HepG2 (cell line): ENCODE measurements at regions not wholly inside any gene's neighbourhood (a gene's known extent, or its start where the extent isn't known, plus 50 kb on each side); places are given as distances from the start of the nearest gene placed in this dataset.

Experiments used
- ATAC-seq: fragments of 200-7000 bp; cut with Tn5 transposase; 3 replicates; pipeline ENCODE4 v1.9.1; 2020; ENCODE audit warnings: mild to moderate bottlenecking, moderate library complexity
- BruUV-seq: library from RNA; stranded (reverse); fragments of 400-500 nt; replicated peaks from 2 replicates; lab custom pipeline; 2021; lab: Mats Ljungman, UMichigan
- CTCF ChIA-PET: fragments of 300-600 bp; formaldehyde crosslinking; extraction: SDS; loops from one replicate; lab custom pipeline; 2021; ENCODE audit warnings: low total read pairs, inconsistent platforms, low intra/inter-chr PET ratio; lab: Yijun Ruan, JAX
- POLR2A ChIA-PET: fragments of 350-600 bp; sonication (Branson Sonifier 250); formaldehyde crosslinking; loops from one replicate; lab custom pipeline; 2020; ENCODE audit warnings: antibody characterized with exemption, inconsistent platforms; lab: Yijun Ruan, JAX
- DNase-seq: peaks from one replicate; pipeline ENCODE4 v3.0.0-alpha.2; 2015; ENCODE audit warnings: low spot score
- FAIRE-seq: peaks from 3 replicates; lab custom pipeline; 2011; peaks lifted over from hg19 to GRCh38; lab: Jason Lieb, UNC
- H2AFZ ChIP-seq: one replicate; pipeline ENCODE4 v1.6.1; 2011; ENCODE audit warnings: low read length, inconsistent platforms
- H3K27ac ChIP-seq: fragments of 300-600 bp; 3 replicates; pipeline ENCODE4 v1.8.0; 2011; ENCODE audit warnings: mixed run types, mild to moderate bottlenecking, mixed read lengths, low read length, inconsistent platforms; ENCODE audit not compliant: insufficient read depth; ENCODE audit errors: extremely low read length
- H3K27me3 ChIP-seq, 2 experiments: fragments of 200-600 bp in 1 of 2; 2 replicates in 1 of 2; 3 replicates in 1 of 2; pipeline versions ENCODE4 v1.6.0 to v1.8.0; 2011; ENCODE audit warnings: low read length in 2 of 2, mild to moderate bottlenecking in 2 of 2, moderate library complexity in 2 of 2, inconsistent platforms in 1 of 2; ENCODE audit not compliant: insufficient read depth in 2 of 2, control insufficient read depth in 1 of 2
- H3K36me3 ChIP-seq, 2 experiments: fragments of 200-600 bp in 1 of 2; replicated peaks in 1 of 2; 2 replicates in 1 of 2; 3 replicates in 1 of 2; pipeline versions ENCODE4 v1.5.1 to v1.8.0; 2011; ENCODE audit warnings: low read length in 2 of 2, inconsistent platforms in 1 of 2; ENCODE audit not compliant: insufficient read depth in 2 of 2, control insufficient read depth in 1 of 2
- H3K4me1 ChIP-seq: 2 replicates; pipeline ENCODE4 v1.5.1; 2012; ENCODE audit warnings: low read length, inconsistent platforms; ENCODE audit not compliant: insufficient read depth
- H3K4me2 ChIP-seq: 2 replicates; pipeline ENCODE4 v1.6.0; 2011; ENCODE audit warnings: low read depth, low read length, inconsistent platforms
- H3K4me3 ChIP-seq, 3 experiments: fragments of 200-600 bp in 1 of 3; sonication (generic), shearing (Covaris generic) in 1 of 3; replicated peaks in 1 of 3; 2 replicates each; pipeline ENCODE4 v1.5.1; 2011 to 2016; ENCODE audit warnings: low read length in 3 of 3, inconsistent platforms in 2 of 3, low read depth in 2 of 3, mild to moderate bottlenecking in 2 of 3, control low read depth in 1 of 3, mixed read lengths in 1 of 3; ENCODE audit not compliant: insufficient read depth in 1 of 3
- H3K79me2 ChIP-seq: one replicate; pipeline ENCODE4 v1.6.1; 2011; ENCODE audit warnings: low read length, inconsistent platforms; ENCODE audit not compliant: insufficient read depth
- H3K9ac ChIP-seq: 2 replicates; pipeline ENCODE4 v1.6.0; 2011; ENCODE audit warnings: mild to moderate bottlenecking, low read depth, low read length, inconsistent platforms; ENCODE audit not compliant: insufficient read depth
- H3K9me3 ChIP-seq: 2 replicates; pipeline ENCODE4 v1.5.1; 2012; ENCODE audit warnings: mild to moderate bottlenecking, low read length
- H4K20me1 ChIP-seq: 2 replicates; pipeline ENCODE4 v1.6.0; 2011; ENCODE audit warnings: inconsistent platforms, mild to moderate bottlenecking, low read length, moderate library complexity; ENCODE audit not compliant: insufficient read depth
- CREB1 ChIP-seq, 2 experiments: fragments of 450-650 bp in 1 of 2; IDR thresholded peaks; 2 replicates each; pipeline ENCODE4 v1.6.1; 2016 to 2017; ENCODE audit warnings: control low read depth in 1 of 2, mild to moderate bottlenecking in 1 of 2, missing compliant biosample characterization in 1 of 2, missing genetic modification characterization in 1 of 2
- FLYWCH1 ChIP-seq: sonication (generic); formaldehyde crosslinking; IDR thresholded peaks from 2 replicates; pipeline ENCODE4 v1.8.1; 2023; ENCODE audit warnings: mild to moderate bottlenecking, missing genetic modification reagents
- LCORL ChIP-seq, 2 experiments: fragments of 450-650 bp in 1 of 2; sonication (generic) in 1 of 2; formaldehyde crosslinking in 1 of 2; IDR thresholded peaks; 2 replicates each; pipeline versions ENCODE4 v1.5.0 to v1.6.1; 2017 to 2020; ENCODE audit warnings: antibody characterized with exemption in 1 of 2, missing genetic modification reagents in 1 of 2
- NR2F6 ChIP-seq, 2 experiments: IDR thresholded peaks; 2 replicates each; pipeline ENCODE4 v1.6.1; 2016; ENCODE audit warnings: antibody characterized with exemption in 1 of 2, mild to moderate bottlenecking in 1 of 2
- THAP11 ChIP-seq: IDR thresholded peaks from 2 replicates; pipeline ENCODE4 v1.6.1; 2016; ENCODE audit warnings: missing biosample characterization, missing genetic modification reagents
- ZIK1 ChIP-seq: sonication (generic); formaldehyde crosslinking; IDR thresholded peaks from 2 replicates; pipeline ENCODE4 v1.5.0; 2020; ENCODE audit warnings: mild to moderate bottlenecking, low read depth, missing genetic modification reagents, borderline replicate concordance
- ZSCAN30 ChIP-seq: sonication (generic); formaldehyde crosslinking; IDR thresholded peaks from 2 replicates; pipeline ENCODE4 v1.5.0; 2020; ENCODE audit warnings: mild to moderate bottlenecking, missing genetic modification reagents
- WGBS: methylation state at CpG from one replicate; pipeline ENCODE4 v1.1.6; 2017; ENCODE audit warnings: low lambda C conversion rate; 5-methylcytosine and 5-hydroxymethylcytosine counted together
- in situ Hi-C: cut with HindIII; loops from 2 replicates; pipeline ENCODE4 v1.10.0; 2017; ENCODE audit warnings: low pct_unique_long_range_greater_than_20kb; ENCODE audit not compliant: extremely low pct_ligation_motif_present
- intact Hi-C: fragments of 100-400 bp; cut with micrococcal nuclease; formaldehyde crosslinking; loops from one replicate; pipeline ENCODE4 v1.10.0; 2022; ENCODE audit not compliant: unreplicated experiment
- TF ChIP-seq, protein P1 (sequence below): sonication (generic); formaldehyde crosslinking; IDR thresholded peaks from 2 replicates; pipeline ENCODE4 v1.8.0; 2022; ENCODE audit warnings: missing genetic modification reagents, mild to moderate bottlenecking, borderline replicate concordance
- TF ChIP-seq, protein P2 (sequence below): sonication (generic); formaldehyde crosslinking; IDR thresholded peaks from 2 replicates; pipeline ENCODE4 v1.8.1; 2022; ENCODE audit warnings: mild to moderate bottlenecking, missing genetic modification reagents
- TF ChIP-seq, protein P3 (sequence below): sonication (generic); formaldehyde crosslinking; IDR thresholded peaks from 2 replicates; pipeline ENCODE4; 2020; ENCODE audit warnings: missing genetic modification reagents, mild to moderate bottlenecking, borderline replicate concordance
- TF ChIP-seq, protein P4 (sequence below): sonication (generic); formaldehyde crosslinking; IDR thresholded peaks from 2 replicates; pipeline ENCODE4 v1.8.1; 2023; ENCODE audit warnings: missing genetic modification reagents, mild to moderate bottlenecking, borderline replicate concordance

DNA sequence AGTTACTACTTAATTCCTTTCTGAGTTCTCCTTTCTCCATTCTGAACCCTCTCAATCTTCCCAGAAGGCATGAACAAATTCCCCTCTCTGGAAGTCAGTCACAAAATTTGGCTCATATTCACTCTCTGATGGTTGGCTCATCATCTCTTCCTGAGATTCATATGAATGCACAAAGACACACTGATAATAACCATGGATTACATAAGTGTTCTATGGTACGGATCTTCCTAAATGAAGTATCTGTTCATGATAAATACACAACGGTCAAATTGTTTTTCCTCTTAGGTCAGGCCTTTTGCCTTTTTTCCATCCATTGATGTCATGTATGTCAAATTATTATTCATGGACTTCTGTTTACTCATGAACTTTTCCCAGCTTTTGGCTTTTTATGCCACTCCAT, 162.6 kb downstream of the P2RY1 start:
- ChIA-PET POLR2A (no interaction called here), CTCF (no interaction called here)
- intact Hi-C loops (no loop called here), in situ Hi-C loops (no loop called here)
- BruUV-seq, result no TSS peak
- H3K4me3 ChIP-seq, result no peak overlapping the region
- H3K27ac ChIP-seq, result no peak overlapping the region
- no peak overlapping the region for H3K9ac ChIP-seq
- no peaks in the 10 kb centered on the region for H3K27me3 ChIP-seq
- DNase-seq (no peak), ATAC-seq (no peak), FAIRE-seq (no peak)
- H3K4me1 ChIP-seq, result no peaks in the 10 kb centered on the region
- H3K79me2 ChIP-seq, result no peaks in the 10 kb centered on the region
- no peaks in the 10 kb centered on the region for H3K36me3 ChIP-seq
- H3K9me3 ChIP-seq, result no peaks in the 10 kb centered on the region
- H2AFZ ChIP-seq, result no peak overlapping the region
- H3K4me2 ChIP-seq, result no peak overlapping the region
- WGBS, result 0% methylated on average over 2 of the region's 2 CpGs
- TF ChIP-seq CREB1 (IDR thresholded peaks at IDR 0.05), result no peak
- no peak for TF ChIP-seq CREB1 (CRISPR knock-in tag; IDR thresholded peaks at IDR 0.05)
- H4K20me1 ChIP-seq, result no peaks in the 10 kb centered on the region

DNA sequence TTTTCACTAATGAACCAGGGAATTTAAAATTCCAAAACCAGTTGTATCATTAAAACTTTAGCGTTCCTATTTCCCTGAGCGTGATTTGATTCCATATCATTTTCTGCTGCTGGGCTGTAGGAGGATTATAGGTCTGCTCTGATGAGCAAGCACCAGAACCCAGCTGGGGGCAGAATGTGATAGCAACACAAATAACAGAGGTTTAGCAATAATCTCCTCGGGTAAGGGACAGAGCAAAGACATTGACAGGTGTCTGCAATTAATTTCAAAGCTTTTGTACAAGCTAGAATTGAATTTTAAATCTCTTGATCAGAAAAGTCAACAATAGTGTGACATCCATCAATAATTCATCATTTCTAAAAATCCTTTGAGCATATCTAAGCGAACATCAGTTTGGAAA, 163.4 kb upstream of the RAP2B start:
- Histone ChIP-seq H3K36me3 (no peaks in the 10 kb centered on the region), H2AFZ (no peak overlapping the region), H4K20me1 (no peaks in the 10 kb centered on the region), H3K27ac (no peak overlapping the region), H3K4me3 (no peak overlapping the region), H3K4me1 (no peaks in the 10 kb centered on the region), H3K9ac (no peak overlapping the region), H3K27me3 (no peaks in the 10 kb centered on the region), H3K9me3 (no peaks in the 10 kb centered on the region), H3K4me2 (no peak overlapping the region), H3K79me2 (no peaks in the 10 kb centered on the region)
- CTCF ChIA-PET, result no interaction called here
- DNase-seq (no peak), ATAC-seq (no peak), FAIRE-seq (no peak)
- in situ Hi-C loops, result no loop called here
- BruUV-seq, result no TSS peak
- intact Hi-C loops, result no loop called here
- POLR2A ChIA-PET, result no interaction called here
- WGBS, result 43% methylated on average over 4 of the region's 4 CpGs
- TF ChIP-seq ZSCAN30 (CRISPR knock-in tag) (no peak), FLYWCH1 (no peak), NR2F6 (IDR thresholded peaks at IDR 0.05) (no peak), NR2F6 (CRISPR knock-in tag; IDR thresholded peaks at IDR 0.05) (no peak), THAP11 (CRISPR knock-in tag) (no peak), LCORL (IDR thresholded peaks at IDR 0.05) (no peak), LCORL (CRISPR knock-in tag; IDR thresholded peaks at IDR 0.05) (no peak), ZIK1 (CRISPR knock-in tag) (no peak)
- TF ChIP-seq, protein P1, sequence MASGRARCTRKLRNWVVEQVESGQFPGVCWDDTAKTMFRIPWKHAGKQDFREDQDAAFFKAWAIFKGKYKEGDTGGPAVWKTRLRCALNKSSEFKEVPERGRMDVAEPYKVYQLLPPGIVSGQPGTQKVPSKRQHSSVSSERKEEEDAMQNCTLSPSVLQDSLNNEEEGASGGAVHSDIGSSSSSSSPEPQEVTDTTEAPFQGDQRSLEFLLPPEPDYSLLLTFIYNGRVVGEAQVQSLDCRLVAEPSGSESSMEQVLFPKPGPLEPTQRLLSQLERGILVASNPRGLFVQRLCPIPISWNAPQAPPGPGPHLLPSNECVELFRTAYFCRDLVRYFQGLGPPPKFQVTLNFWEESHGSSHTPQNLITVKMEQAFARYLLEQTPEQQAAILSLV (CRISPR knock-in tag), result no peak
- TF ChIP-seq, protein P2, sequence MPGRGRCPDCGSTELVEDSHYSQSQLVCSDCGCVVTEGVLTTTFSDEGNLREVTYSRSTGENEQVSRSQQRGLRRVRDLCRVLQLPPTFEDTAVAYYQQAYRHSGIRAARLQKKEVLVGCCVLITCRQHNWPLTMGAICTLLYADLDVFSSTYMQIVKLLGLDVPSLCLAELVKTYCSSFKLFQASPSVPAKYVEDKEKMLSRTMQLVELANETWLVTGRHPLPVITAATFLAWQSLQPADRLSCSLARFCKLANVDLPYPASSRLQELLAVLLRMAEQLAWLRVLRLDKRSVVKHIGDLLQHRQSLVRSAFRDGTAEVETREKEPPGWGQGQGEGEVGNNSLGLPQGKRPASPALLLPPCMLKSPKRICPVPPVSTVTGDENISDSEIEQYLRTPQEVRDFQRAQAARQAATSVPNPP (CRISPR knock-in tag), result no peak
- TF ChIP-seq, protein P3, sequence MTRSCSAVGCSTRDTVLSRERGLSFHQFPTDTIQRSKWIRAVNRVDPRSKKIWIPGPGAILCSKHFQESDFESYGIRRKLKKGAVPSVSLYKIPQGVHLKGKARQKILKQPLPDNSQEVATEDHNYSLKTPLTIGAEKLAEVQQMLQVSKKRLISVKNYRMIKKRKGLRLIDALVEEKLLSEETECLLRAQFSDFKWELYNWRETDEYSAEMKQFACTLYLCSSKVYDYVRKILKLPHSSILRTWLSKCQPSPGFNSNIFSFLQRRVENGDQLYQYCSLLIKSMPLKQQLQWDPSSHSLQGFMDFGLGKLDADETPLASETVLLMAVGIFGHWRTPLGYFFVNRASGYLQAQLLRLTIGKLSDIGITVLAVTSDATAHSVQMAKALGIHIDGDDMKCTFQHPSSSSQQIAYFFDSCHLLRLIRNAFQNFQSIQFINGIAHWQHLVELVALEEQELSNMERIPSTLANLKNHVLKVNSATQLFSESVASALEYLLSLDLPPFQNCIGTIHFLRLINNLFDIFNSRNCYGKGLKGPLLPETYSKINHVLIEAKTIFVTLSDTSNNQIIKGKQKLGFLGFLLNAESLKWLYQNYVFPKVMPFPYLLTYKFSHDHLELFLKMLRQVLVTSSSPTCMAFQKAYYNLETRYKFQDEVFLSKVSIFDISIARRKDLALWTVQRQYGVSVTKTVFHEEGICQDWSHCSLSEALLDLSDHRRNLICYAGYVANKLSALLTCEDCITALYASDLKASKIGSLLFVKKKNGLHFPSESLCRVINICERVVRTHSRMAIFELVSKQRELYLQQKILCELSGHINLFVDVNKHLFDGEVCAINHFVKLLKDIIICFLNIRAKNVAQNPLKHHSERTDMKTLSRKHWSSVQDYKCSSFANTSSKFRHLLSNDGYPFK, result no peak
- TF ChIP-seq, protein P4, sequence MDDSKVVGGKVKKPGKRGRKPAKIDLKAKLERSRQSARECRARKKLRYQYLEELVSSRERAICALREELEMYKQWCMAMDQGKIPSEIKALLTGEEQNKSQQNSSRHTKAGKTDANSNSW (CRISPR knock-in tag), result no peak
